ENCODE measurements at regions not wholly inside any gene's neighbourhood (a gene's known extent, or its start where the extent isn't known, plus 50 kb on each side); places are given as distances from the start of the nearest gene placed in this dataset.
"Not testable (repeated sequence)": the region's sequence is repeated elsewhere in the genome, so short reads cannot be mapped to it uniquely, and the experiment has no call there.

DNA sequence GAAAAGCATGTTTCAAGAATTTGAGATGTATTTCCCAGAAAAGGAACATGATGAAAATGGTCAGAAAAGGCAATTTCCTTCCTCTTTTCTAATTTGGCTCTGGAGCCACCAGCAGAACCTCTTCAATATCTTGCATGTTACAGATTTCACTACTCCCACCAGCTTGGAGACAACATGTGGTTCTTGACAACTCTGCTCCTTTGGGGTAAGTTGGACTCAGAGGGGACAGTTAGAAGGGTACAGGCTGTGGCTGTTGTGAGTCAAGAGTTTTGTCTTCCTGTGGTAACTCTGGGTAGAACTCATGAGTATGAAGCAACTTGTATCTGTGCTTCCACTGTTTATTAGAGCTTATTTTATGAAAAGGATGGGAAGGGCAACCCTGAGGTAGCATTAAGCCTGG lies 96.9 kb downstream of the FAM72B start:
- TF ChIP-seq ELF4, SP1, ZNF384 (IDR thresholded peaks at IDR 0.05): not testable (repeated sequence)

All from HEK293T (cell line).